ENCODE measurements at regions not wholly inside any gene's neighbourhood (a gene's known extent, or its start where the extent isn't known, plus 50 kb on each side); places are given as distances from the start of the nearest gene placed in this dataset.

- Histone ChIP-seq H3K36me3 (no peaks in the 10 kb centered on the region), H3K9me3 (no peaks in the 10 kb centered on the region), H3K27ac (replicated peaks in 1 of 4) (no peak overlapping the region), H3K4me3 (no peak overlapping the region), H3K27me3 (peaks cover 0 to 30% (median 0%) of the 10 kb centered on the region in 4 donors), H3K4me1 (no peaks in the 10 kb centered on the region)
- DNase-seq (ENCODE audit: extremely low spot score) = no peak
- WGBS = 85% methylated on average over 3 of the region's 3 CpGs
- intact Hi-C loops (cut with DNase I) = no loop called here
- TF ChIP-seq EP300 (IDR thresholded peaks at IDR 0.05) (no peak), POLR2A (IDR thresholded peaks at IDR 0.05; ENCODE audit: low read depth) (no peak), POLR2AphosphoS5 (IDR thresholded peaks at IDR 0.05) (no peak), CTCF (IDR thresholded peaks at IDR 0.05) (no peak)
These were observed 161.6 kb downstream of the C5orf15 start for GRCh38 chr5:133806847-133807246.

GRCh38 chr5:133801955-133802751, 166.3 kb downstream of the C5orf15 start:
- intact Hi-C loops (cut with DNase I) = no loop called here
- Histone ChIP-seq H3K27ac (replicated peaks in 1 of 4) (no peak overlapping the region), H3K9me3 (no peaks in the 10 kb centered on the region), H3K36me3 (no peaks in the 10 kb centered on the region), H3K27me3 (peaks cover 0 to 53% (median 0%) of the 10 kb centered on the region in 4 donors), H3K4me3 (no peak overlapping the region), H3K4me1 (no peaks in the 10 kb centered on the region)
- no peak for TF ChIP-seq POLR2A (IDR thresholded peaks at IDR 0.05; ENCODE audit: low read depth)
- TF ChIP-seq CTCF (IDR thresholded peaks at IDR 0.05) = no peak
- TF ChIP-seq POLR2AphosphoS5 (IDR thresholded peaks at IDR 0.05) = no peak
- TF ChIP-seq EP300 (IDR thresholded peaks at IDR 0.05) = no peak
- WGBS = 42% methylated on average over 7 of the region's 8 CpGs
- no peak for DNase-seq (ENCODE audit: extremely low spot score)

GRCh38 chr5:133801431-133801830, 167.0 kb downstream of the C5orf15 start:
- 92% methylated on average over 6 of the region's 7 CpGs for WGBS
- intact Hi-C loops (cut with DNase I) = no loop called here
- Histone ChIP-seq H3K4me3 (no peak overlapping the region), H3K27me3 (peaks cover 0 to 53% (median 0%) of the 10 kb centered on the region in 4 donors), H3K36me3 (no peaks in the 10 kb centered on the region), H3K9me3 (no peaks in the 10 kb centered on the region), H3K4me1 (no peaks in the 10 kb centered on the region), H3K27ac (replicated peaks in 1 of 4) (no peak overlapping the region)
- no peak for TF ChIP-seq POLR2A (IDR thresholded peaks at IDR 0.05; ENCODE audit: low read depth)
- TF ChIP-seq POLR2AphosphoS5 (IDR thresholded peaks at IDR 0.05) = no peak
- no peak for TF ChIP-seq CTCF (IDR thresholded peaks at IDR 0.05)
- no peak for TF ChIP-seq EP300 (IDR thresholded peaks at IDR 0.05)
- DNase-seq (ENCODE audit: extremely low spot score) = no peak

- Histone ChIP-seq H3K27ac (replicated peaks in 1 of 4) (no peak overlapping the region), H3K27me3 (peaks cover 0 to 56% (median 0%) of the 10 kb centered on the region in 4 donors), H3K36me3 (no peaks in the 10 kb centered on the region), H3K9me3 (no peaks in the 10 kb centered on the region), H3K4me1 (no peaks in the 10 kb centered on the region), H3K4me3 (no peak overlapping the region)
- intact Hi-C loops (cut with DNase I) = no loop called here
- TF ChIP-seq POLR2AphosphoS5 (IDR thresholded peaks at IDR 0.05) = no peak
- TF ChIP-seq EP300 (IDR thresholded peaks at IDR 0.05) = no peak
- TF ChIP-seq POLR2A (IDR thresholded peaks at IDR 0.05; ENCODE audit: low read depth) = no peak
- TF ChIP-seq CTCF (IDR thresholded peaks at IDR 0.05) = no peak
- no peak for DNase-seq (ENCODE audit: extremely low spot score)
- WGBS = 71% methylated on average over 8 of the region's 8 CpGs
These were observed 168.7 kb downstream of the C5orf15 start for GRCh38 chr5:133799571-133800237.
